HG03060 (cell line): ENCODE measurements at regions not wholly inside any gene's neighbourhood (a gene's known extent, or its start where the extent isn't known, plus 50 kb on each side); places are given as distances from the start of the nearest gene placed in this dataset.
"Not testable (repeated sequence)": the region's sequence is repeated elsewhere in the genome, so short reads cannot be mapped to it uniquely, and the experiment has no call there.

Source experiments
- ATAC-seq: cut with Tn5 transposase; IDR thresholded peaks from one replicate; pipeline ENCODE4 v1.9.1; 2021; ENCODE audit warnings: low read depth, moderate number of reproducible peaks; ENCODE audit not compliant: unreplicated experiment

GRCh38 chr4:181020456-181020855, 1222.7 kb upstream of the TENM3 start:
- ATAC-seq, result no peak

DNA sequence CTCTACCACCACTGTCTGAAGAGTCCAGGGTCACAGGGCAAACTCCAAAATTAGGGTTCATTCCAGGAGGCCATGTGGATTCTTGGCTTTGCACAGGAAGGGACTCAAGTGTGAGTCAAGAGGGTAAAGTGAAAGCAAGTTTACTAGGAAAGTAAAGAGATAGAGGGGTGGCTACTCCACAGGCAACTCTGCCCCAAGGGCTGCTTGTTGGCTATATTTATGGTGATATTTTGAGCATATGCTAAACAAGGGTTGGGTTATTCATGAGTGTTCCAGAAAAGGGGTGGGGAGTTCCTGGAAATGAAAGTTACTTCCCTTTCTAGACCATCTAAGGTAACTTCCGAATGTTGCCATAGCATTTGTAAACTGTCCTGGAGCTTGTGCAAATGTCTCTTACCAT, 1222.0 kb upstream of the TENM3 start:
- ATAC-seq, result no peak

DNA sequence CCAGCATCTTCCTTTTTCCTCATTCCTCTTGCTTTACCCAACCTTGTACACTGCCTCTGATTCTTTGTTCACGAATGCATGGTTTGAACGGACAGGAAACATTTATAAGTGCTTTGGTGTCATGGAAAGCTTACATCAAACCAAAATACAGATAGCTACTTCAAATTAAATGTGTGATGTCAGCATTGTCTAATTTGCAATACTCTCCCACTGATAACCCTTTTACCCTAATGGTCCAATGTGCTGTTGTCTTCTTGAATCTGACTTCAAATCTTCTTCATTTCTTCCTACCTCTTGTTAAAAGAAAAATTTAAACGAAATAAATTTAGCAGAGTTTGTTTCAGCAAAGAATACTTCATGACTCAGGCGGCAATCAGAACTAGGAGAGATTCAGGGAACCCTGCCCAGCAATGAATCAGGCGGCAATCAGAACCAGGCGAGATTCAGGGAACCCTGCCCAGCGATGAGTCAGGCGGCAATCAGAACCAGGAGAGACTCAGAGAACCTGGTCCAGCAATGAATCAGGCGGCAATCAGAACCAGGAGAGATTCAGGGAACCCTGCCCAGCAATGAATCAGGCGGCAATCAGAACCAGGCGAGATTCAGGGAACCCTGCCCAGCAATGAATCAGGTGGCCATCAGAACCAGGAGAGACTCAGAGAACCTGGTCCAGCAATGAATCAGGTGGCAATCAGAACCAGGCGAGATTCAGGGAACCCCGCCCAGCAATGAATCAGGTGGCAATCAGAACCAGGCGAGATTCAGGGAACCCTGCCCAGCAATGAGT, 1212.9 kb upstream of the TENM3 start:
- not testable (repeated sequence) for ATAC-seq

GRCh38 chr4:181030961-181031360, 1212.2 kb upstream of the TENM3 start:
- no peak for ATAC-seq

DNA sequence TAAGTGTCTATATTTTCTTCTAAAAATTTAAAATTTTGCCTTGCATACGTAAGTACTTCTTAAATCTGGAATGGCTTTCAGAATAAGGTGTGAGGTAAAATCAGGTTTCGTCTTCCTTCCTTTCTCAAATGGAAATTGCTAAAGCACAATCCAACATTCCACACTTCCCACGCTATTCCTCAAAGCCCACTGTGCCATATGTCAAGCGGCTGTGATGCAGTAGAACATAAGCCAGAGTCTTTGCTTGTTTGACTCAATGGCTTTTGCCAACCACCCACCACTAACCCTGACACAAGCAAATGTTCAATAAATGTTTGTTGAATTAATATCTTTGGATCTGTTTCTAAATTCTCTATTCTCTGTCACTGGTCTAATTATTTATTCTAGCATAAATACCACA, 1199.7 kb upstream of the TENM3 start:
- no peak for ATAC-seq

DNA sequence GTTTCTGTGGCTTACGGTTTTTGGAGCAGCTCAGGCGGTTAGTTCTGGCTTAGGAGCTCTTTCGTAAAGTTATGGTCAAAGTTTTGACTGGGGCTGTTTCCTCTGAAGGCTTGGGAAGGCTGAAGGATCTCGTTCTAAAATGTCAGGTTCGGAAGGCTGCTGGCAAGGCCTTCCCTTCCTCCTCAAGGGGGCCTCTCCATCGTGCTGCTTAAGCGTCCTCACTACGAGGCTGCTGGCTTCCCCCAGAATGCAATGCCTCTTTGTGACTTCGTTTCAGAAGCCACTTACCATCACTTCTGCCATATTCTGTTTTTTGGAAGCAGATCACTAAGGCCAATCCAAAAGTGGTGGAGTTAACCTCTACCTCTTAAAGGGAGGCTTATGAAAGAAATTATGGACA, 1196.4 kb upstream of the TENM3 start:
- ATAC-seq, result no peak

GRCh38 chr4:181051931-181052330, 1191.3 kb upstream of the TENM3 start:
- ATAC-seq, result no peak

- no peak for ATAC-seq
These were observed 1181.4 kb upstream of the TENM3 start for GRCh38 chr4:181061787-181062186.

- ATAC-seq, result no peak
These were observed 1180.0 kb upstream of the TENM3 start for GRCh38 chr4:181063212-181063611.

- no peak for ATAC-seq
These were observed 1165.9 kb upstream of the TENM3 start for GRCh38 chr4:181077341-181077740.

DNA sequence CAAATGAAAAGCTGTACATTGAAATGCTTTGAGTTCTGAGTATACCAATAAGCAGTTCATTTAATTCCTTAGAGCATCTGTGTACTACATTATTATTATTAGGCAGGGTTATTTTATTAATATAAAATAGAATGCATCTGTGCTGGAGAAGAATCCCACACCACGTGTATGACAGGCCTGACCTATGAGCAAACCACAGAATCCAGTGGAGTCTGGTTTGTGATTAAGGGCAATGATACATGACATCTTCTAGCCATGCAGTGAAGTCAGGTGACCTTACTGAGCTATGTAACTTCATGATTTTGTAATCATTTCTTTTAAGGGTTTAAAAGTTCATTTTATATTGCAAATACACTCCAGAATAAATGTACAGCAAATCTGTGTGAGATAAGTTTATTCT, 1165.0 kb upstream of the TENM3 start:
- no peak for ATAC-seq

GRCh38 chr4:181083757-181084361, 1159.3 kb upstream of the TENM3 start:
- no peak for ATAC-seq

DNA sequence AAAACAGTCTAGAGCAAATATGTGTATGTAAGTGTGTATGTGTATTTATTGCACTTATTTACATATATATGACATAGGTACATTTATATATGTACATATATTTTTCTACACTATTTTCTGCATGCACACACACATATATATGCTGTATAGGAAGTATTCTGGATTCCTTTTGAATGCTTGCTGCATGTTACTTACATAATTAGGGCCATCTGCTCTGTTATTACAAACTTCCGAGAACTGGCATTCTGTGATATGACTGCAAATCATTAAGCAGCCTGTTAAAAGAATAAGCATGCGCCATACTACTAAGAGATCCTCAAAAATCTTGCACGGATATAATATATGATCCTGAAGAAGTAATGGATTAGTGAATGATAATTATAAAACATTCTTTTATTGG, 1157.6 kb upstream of the TENM3 start:
- ATAC-seq, result no peak

DNA sequence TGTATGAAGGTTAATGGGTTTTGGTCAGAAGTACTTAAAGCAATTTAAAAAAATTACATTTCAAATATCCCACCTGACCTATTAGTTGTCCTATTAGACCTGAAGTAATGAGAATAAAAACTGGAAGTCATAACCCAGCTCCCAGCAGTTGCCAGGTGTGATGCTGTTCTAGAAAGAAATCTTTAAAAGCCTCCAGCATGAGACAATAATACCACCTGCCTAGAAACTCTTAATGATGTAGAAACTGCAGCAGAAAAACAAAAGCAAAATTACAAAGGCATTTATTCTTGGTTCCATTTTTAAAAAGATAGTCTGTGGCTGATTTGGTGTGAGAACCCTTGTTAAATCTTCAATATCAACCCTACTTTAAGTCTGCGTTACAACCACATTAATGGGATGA, 1137.7 kb upstream of the TENM3 start:
- no peak for ATAC-seq

DNA sequence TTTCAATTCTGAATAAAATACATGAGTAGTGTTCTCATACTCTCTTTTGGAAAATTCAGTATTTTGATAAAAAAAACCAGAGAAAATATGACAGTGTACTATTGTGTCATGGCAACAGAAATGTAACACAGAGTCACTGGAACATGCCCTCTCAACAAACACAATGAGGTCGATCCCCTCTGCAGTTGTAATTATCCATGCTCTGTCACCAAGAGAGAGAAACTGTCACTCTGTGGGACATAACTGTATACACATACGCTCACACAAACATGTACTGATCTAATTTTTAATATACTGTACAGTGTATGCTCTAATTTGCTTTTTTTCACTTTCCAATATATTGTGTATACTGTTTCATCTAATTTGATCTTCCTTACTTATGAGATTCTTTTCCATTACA, 1136.8 kb upstream of the TENM3 start:
- ATAC-seq, result no peak

- no peak for ATAC-seq
These were observed 1135.0 kb upstream of the TENM3 start for GRCh38 chr4:181108237-181108636.

DNA sequence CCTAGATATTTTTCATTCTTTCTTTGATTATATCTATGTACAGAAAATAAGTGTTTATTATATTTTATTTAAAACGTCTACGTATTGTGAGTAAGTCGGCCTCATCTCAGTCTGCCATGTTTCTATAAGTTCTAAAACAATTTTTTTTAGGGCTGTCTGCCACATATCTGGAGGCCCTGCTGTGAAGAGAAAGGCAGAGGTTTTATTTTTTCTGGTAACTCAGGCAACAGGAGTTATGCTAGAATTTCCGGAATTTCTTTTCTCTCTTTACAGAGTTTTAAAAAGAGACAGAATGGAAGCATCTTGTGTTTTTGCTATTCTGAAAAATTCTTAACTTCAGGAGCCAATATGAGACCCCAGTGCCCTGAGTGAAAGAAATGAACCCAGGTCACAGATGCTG, 1124.0 kb upstream of the TENM3 start:
- no peak for ATAC-seq

GRCh38 chr4:181121733-181122132, 1121.5 kb upstream of the TENM3 start:
- ATAC-seq, result no peak

GRCh38 chr4:181127171-181127570, 1116.0 kb upstream of the TENM3 start:
- no peak for ATAC-seq

DNA sequence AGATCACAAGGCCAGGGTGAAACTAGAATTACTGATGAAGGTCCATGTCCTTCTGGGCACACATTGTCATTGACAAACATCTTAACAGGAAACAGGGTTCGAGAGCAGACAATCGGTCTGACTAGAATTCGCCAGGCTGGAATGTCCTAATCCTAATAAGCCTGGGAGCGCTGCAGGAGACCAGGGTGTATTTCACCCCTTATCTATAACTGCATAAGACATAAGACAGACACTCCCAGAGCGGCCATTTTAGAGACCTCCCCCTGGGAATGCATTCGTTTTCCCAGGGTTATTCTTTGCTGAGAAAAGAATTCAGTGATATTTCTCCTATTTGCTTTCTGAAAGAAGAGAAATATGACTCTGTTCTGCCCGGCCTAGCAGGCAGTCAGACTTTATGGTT, 1112.9 kb upstream of the TENM3 start:
- not testable (repeated sequence) for ATAC-seq

DNA sequence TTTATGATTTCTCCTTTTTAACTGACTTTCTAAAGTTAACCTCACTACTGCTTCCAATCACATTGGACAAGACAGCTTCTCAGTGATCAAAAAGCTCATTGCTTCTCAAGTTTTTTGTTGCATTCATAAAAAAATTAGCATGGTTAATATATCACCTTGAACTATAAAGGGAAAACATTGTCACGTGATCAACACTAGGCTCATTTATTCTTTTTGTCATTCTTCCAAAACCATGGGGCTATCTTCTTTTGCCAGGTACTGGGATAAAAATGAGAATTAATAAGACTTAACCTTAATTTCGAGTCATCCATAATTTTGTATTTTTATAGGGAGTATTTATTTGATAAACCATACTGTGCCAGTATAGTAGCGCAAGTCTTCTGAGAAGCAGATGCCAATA, 1105.9 kb upstream of the TENM3 start:
- ATAC-seq, result no peak

DNA sequence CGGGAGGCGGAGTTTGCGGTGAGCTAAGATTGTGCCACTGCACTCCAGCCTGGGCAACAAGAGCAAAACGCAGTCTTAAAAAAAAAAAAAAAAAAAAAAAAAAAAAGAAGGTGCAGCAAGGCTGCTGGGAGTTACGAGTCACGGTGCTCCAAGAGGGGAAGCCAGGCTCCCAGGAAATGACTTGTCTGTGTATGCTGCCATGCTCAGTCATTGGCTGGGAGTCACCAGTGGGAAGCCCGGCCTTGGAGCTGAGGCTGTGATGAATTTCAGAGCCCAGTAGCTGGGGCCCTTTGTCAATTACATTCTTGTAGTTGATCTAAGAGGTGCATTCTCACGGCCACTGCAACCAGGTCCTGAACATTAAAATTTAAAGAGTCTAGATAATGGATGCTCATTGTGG, 1105.1 kb upstream of the TENM3 start:
- no peak for ATAC-seq
